HCT116 (cell line): ENCODE measurements at regions not wholly inside any gene's neighbourhood (a gene's known extent, or its start where the extent isn't known, plus 50 kb on each side); places are given as distances from the start of the nearest gene placed in this dataset.

Experiments used
- ATAC-seq: fragments of 200-7000 bp; cut with Tn5 transposase; 2 replicates; pipeline ENCODE4 v1.9.1; 2020; ENCODE audit warnings: mild to moderate bottlenecking, moderate library complexity
- BruUV-seq: library from RNA; stranded (reverse); fragments of 400-500 nt; replicated peaks from 2 replicates; lab custom pipeline; 2021; lab: Mats Ljungman, UMichigan
- CTCF ChIA-PET: fragments of 300-600 bp; sonication (Branson Sonifier 250); formaldehyde crosslinking; loops from one replicate; lab custom pipeline; 2021; ENCODE audit warnings: antibody characterized with exemption; lab: Charles Lee
- POLR2A ChIA-PET: fragments of 300-600, 350-600 bp; sonication (Branson Sonifier 250); formaldehyde crosslinking; loops from one replicate; lab custom pipeline; 2021; ENCODE audit warnings: antibody characterized with exemption; lab: Charles Lee
- RAD21 ChIA-PET, 2 experiments: fragments of 300-600 bp; sonication (Branson Sonifier 250); formaldehyde crosslinking; loops; one replicate each; lab custom pipeline; 2023; ENCODE audit warnings: low total read pairs in 2 of 2; ENCODE audit not compliant: uncharacterized antibody in 2 of 2, unreplicated experiment in 2 of 2, low non-redundant PET in 1 of 2; lab: Charles Lee
- DNase-seq: peaks from one replicate; pipeline ENCODE4 v3.0.0-alpha.2; 2010; ENCODE audit warnings: low read depth, low spot score
- H2AFZ ChIP-seq: fragments of 200-600 bp; shearing (Covaris generic), sonication (generic); 2 replicates; pipeline ENCODE4 v1.6.1; 2017; ENCODE audit warnings: low read depth, mixed run types, mixed read lengths, antibody characterized with exemption, low read length; ENCODE audit not compliant: poor library complexity, severe bottlenecking
- H3K27ac ChIP-seq: 2 replicates; pipeline ENCODE4 v1.5.1; 2012; ENCODE audit warnings: low read depth, low read length
- H3K27me3 ChIP-seq: fragments of 200-600 bp; sonication (generic); 2 replicates; pipeline ENCODE4 v1.6.1; 2016; ENCODE audit warnings: mixed run types, low read length, mixed read lengths; ENCODE audit not compliant: insufficient read depth
- H3K36me3 ChIP-seq, 2 experiments: fragments of 200-500 bp in 1 of 2; fragments of 200-600 bp in 1 of 2; sonication (Bioruptor generic) in 1 of 2; sonication (generic) in 1 of 2; 2 replicates each; pipeline versions ENCODE4 v1.5.1 to v1.6.1; 2014 to 2016; ENCODE audit warnings: low read length in 2 of 2, inconsistent platforms in 1 of 2, mixed read lengths in 1 of 2, mixed run types in 1 of 2; ENCODE audit not compliant: insufficient read depth in 2 of 2, control insufficient read depth in 1 of 2
- H3K4me1 ChIP-seq, 2 experiments: fragments of 200-600 bp in 1 of 2; sonication (generic) in 1 of 2; 2 replicates each; pipeline versions ENCODE4 v1.5.1 to v1.6.1; 2012 to 2017; ENCODE audit warnings: low read length in 2 of 2, inconsistent platforms in 1 of 2, mild to moderate bottlenecking in 1 of 2, mixed read lengths in 1 of 2, mixed run types in 1 of 2, moderate library complexity in 1 of 2; ENCODE audit not compliant: insufficient read depth in 2 of 2, control insufficient read depth in 1 of 2
- H3K4me2 ChIP-seq: fragments of 200-600 bp; sonication (generic); 2 replicates; pipeline ENCODE4 v1.6.1; 2017; ENCODE audit warnings: mixed run types, low read length, mixed read lengths
- H3K4me3 ChIP-seq, 2 experiments: fragments of 200-600 bp in 1 of 2; sonication (generic) in 1 of 2; replicated peaks in 1 of 2; 2 replicates each; pipeline ENCODE4 v1.5.1; 2011 to 2016; ENCODE audit warnings: low read length in 2 of 2, control low read depth in 1 of 2, low read depth in 1 of 2, mild to moderate bottlenecking in 1 of 2, mixed read lengths in 1 of 2, mixed run types in 1 of 2
- H3K79me2 ChIP-seq: fragments of 200-600 bp; sonication (generic); 2 replicates; pipeline ENCODE4 v1.6.1; 2017; ENCODE audit warnings: mild to moderate bottlenecking, mixed run types, low read length, moderate library complexity, mixed read lengths; ENCODE audit not compliant: insufficient read depth
- H3K9ac ChIP-seq: fragments of 200-600 bp; sonication (generic); 2 replicates; pipeline ENCODE4 v1.6.1; 2016; ENCODE audit warnings: low read length, mixed read lengths
- H3K9me2 ChIP-seq: fragments of 200-600 bp; sonication (generic), shearing (Covaris generic); 2 replicates; pipeline ENCODE4 v1.6.1; 2017; ENCODE audit warnings: mixed run types, mild to moderate bottlenecking, moderate library complexity; ENCODE audit not compliant: insufficient read depth
- H3K9me3 ChIP-seq, 2 experiments: fragments of 200-500 bp in 1 of 2; fragments of 200-600 bp in 1 of 2; sonication (Bioruptor generic) in 1 of 2; sonication (generic) in 1 of 2; 2 replicates each; pipeline ENCODE4 v1.6.1; 2014 to 2017; ENCODE audit warnings: low read length in 2 of 2, mixed read lengths in 2 of 2, inconsistent platforms in 1 of 2, low read depth in 1 of 2, mild to moderate bottlenecking in 1 of 2, mixed run types in 1 of 2, moderate library complexity in 1 of 2; ENCODE audit not compliant: control insufficient read depth in 1 of 2, insufficient read depth in 1 of 2
- H4K20me1 ChIP-seq: fragments of 200-600 bp; sonication (generic), shearing (Covaris generic); 2 replicates; pipeline ENCODE4 v1.6.1; 2017; ENCODE audit warnings: mixed run types, mild to moderate bottlenecking, moderate library complexity; ENCODE audit not compliant: insufficient read depth
- ATF3 ChIP-seq: IDR thresholded peaks from 2 replicates; pipeline ENCODE4 v1.6.1; 2012
- CTCF ChIP-seq, 3 experiments: fragments of 200-600 bp in 1 of 3; sonication (generic) in 1 of 3; IDR thresholded peaks in 2 of 3; conservative IDR thresholded peaks in 1 of 3; 2 replicates each; pipeline ENCODE4 v1.5.1; 2012 to 2017; ENCODE audit warnings: low read depth in 2 of 3, low read length in 2 of 3, antibody characterized with exemption in 1 of 3, borderline replicate concordance in 1 of 3, control low read depth in 1 of 3, mild to moderate bottlenecking in 1 of 3, mixed read lengths in 1 of 3, mixed run types in 1 of 3, moderate library complexity in 1 of 3; ENCODE audit not compliant: insufficient read depth in 1 of 3
- EZH2 ChIP-seq: fragments of 200-600 bp; sonication (generic); IDR thresholded peaks from 2 replicates; pipeline ENCODE4 v1.6.1; 2017; ENCODE audit warnings: antibody characterized with exemption, mixed run types
- POLR2AphosphoS5 ChIP-seq: IDR thresholded peaks from 2 replicates; pipeline ENCODE4 v1.6.1; 2011; ENCODE audit warnings: mild to moderate bottlenecking, low read depth, low read length, moderate library complexity
- SIN3A ChIP-seq: IDR thresholded peaks from 2 replicates; pipeline ENCODE4 v1.6.1; 2012; ENCODE audit warnings: low read depth
- SRF ChIP-seq: IDR thresholded peaks from 2 replicates; pipeline ENCODE4 v1.6.1; 2012; ENCODE audit warnings: low read depth
- YY1 ChIP-seq: IDR thresholded peaks from 2 replicates; pipeline ENCODE4 v1.6.1; 2011; ENCODE audit warnings: low read length, low read depth, moderate library complexity, mild to moderate bottlenecking; ENCODE audit not compliant: insufficient replicate concordance; ENCODE audit errors: extremely low read depth
- ZNF274 ChIP-seq: fragments of 200-500 bp; sonication (Bioruptor generic); IDR thresholded peaks from 2 replicates; pipeline ENCODE4 v1.6.1; 2014; ENCODE audit warnings: mild to moderate bottlenecking, low read depth, low read length, inconsistent platforms
- intact Hi-C: fragments of 100-400 bp; cut with micrococcal nuclease; formaldehyde crosslinking; loops from 2 replicates; pipeline ENCODE4 v1.10.0; 2022

GRCh38 chr20:43800186-43800585 is 73.4 kb upstream of the GTSF1L start:
- CTCF ChIA-PET: no interaction called here
- H3K4me3 ChIP-seq: no peak overlapping the region
- no peak overlapping the region for H3K4me2 ChIP-seq
- no peak overlapping the region for H3K9ac ChIP-seq
- H3K4me1 ChIP-seq: peaks cover 0 to 2% of the 10 kb centered on the region in 2 experiments; a peak in 1 of 4 replicates
- H3K9me3 ChIP-seq: peaks cover 0 to 9% of the 10 kb centered on the region in 2 experiments; a peak in 1 of 4 replicates
- intact Hi-C loops: no loop called here
- H3K27ac ChIP-seq: no peak overlapping the region
- POLR2A ChIA-PET: no interaction called here
- H3K9me2 ChIP-seq: no peaks in the 10 kb centered on the region
- DNase-seq (no peak), ATAC-seq (no peak)
- no peak for TF ChIP-seq ATF3
- TF ChIP-seq YY1: no peak
- TF ChIP-seq SIN3A: no peak
- TF ChIP-seq ZNF274: no peak
- no peak for TF ChIP-seq SRF
- no peak for TF ChIP-seq EZH2
- TF ChIP-seq POLR2AphosphoS5: no peak
- TF ChIP-seq CTCF (IDR thresholded peaks at IDR 0.05 in 2 of 3, conservative IDR thresholded peaks at IDR 0.05 in 1 of 3; ENCODE audit: borderline replicate concordance in 1 of 3, insufficient read depth in 1 of 3, low read depth in 2 of 3, low read length in 2 of 3): no peak
- RAD21 ChIA-PET: no interaction called here
- H3K27me3 ChIP-seq: no peaks in the 10 kb centered on the region
- H4K20me1 ChIP-seq: no peaks in the 10 kb centered on the region
- no peak overlapping the region for H2AFZ ChIP-seq
- H3K79me2 ChIP-seq: no peaks in the 10 kb centered on the region
- H3K36me3 ChIP-seq: no peaks in the 10 kb centered on the region
- no TSS peak for BruUV-seq
